H9 (cell line): ENCODE measurements at regions not wholly inside any gene's neighbourhood (a gene's known extent, or its start where the extent isn't known, plus 50 kb on each side); places are given as distances from the start of the nearest gene placed in this dataset.

Source experiments
- DNase-seq: peaks from one replicate; pipeline ENCODE4 v3.0.0-alpha.2; 2017
- H2AFZ ChIP-seq: one replicate; pipeline ENCODE4 v1.6.1; 2013; ENCODE audit warnings: mild to moderate bottlenecking, low read length, control low read depth, moderate library complexity
- H2AK5ac ChIP-seq: 2 replicates; pipeline ENCODE4 v1.6.1; 2013; ENCODE audit warnings: low read length, control low read depth, mixed read lengths; ENCODE audit not compliant: insufficient read length
- H2BK120ac ChIP-seq: one replicate; pipeline ENCODE4 v1.6.1; 2013; ENCODE audit warnings: low read depth, mild to moderate bottlenecking, low read length, control low read depth, inconsistent platforms; ENCODE audit not compliant: poor library complexity, severe bottlenecking
- H2BK12ac ChIP-seq: 2 replicates; pipeline ENCODE4 v1.6.1; 2013; ENCODE audit warnings: low read length, control low read depth, mixed read lengths, low read depth; ENCODE audit not compliant: insufficient read length
- H2BK15ac ChIP-seq: 2 replicates; pipeline ENCODE4 v1.6.1; 2013; ENCODE audit warnings: low read depth, low read length, control low read depth
- H2BK20ac ChIP-seq: one replicate; pipeline ENCODE4 v1.6.1; 2013; ENCODE audit warnings: low read depth, mild to moderate bottlenecking, low read length, control low read depth, inconsistent platforms; ENCODE audit not compliant: poor library complexity, severe bottlenecking
- H2BK5ac ChIP-seq: 2 replicates; pipeline ENCODE4 v1.6.1; 2013; ENCODE audit warnings: low read length, control low read depth, mixed read lengths; ENCODE audit not compliant: insufficient read length
- H3K14ac ChIP-seq: 2 replicates; pipeline ENCODE4 v1.6.1; 2013; ENCODE audit warnings: low read length, control low read depth; ENCODE audit not compliant: insufficient read depth
- H3K18ac ChIP-seq: 2 replicates; pipeline ENCODE4 v1.6.1; 2013; ENCODE audit warnings: low read depth, mild to moderate bottlenecking, mixed read lengths, low read length, control low read depth; ENCODE audit not compliant: insufficient read length
- H3K23ac ChIP-seq: 2 replicates; pipeline ENCODE4 v1.6.1; 2013; ENCODE audit warnings: low read length, control low read depth, mixed read lengths, low read depth; ENCODE audit not compliant: insufficient read length
- H3K23me2 ChIP-seq: 2 replicates; pipeline ENCODE4 v1.6.1; 2013; ENCODE audit warnings: low read depth, mild to moderate bottlenecking, mixed read lengths, low read length, control low read depth; ENCODE audit not compliant: insufficient read length, poor library complexity, severe bottlenecking
- H3K27ac ChIP-seq: 2 replicates; pipeline ENCODE4 v1.5.1; 2013; ENCODE audit warnings: low read length, control low read depth, mixed read lengths, low read depth; ENCODE audit not compliant: insufficient read length
- H3K27me3 ChIP-seq: 2 replicates; pipeline ENCODE4 v1.6.1; 2013; ENCODE audit warnings: low read length, control low read depth, inconsistent platforms; ENCODE audit not compliant: insufficient read depth
- H3K4ac ChIP-seq: 2 replicates; pipeline ENCODE4 v1.6.1; 2013; ENCODE audit warnings: low read depth, mild to moderate bottlenecking, control low read depth, inconsistent platforms, low read length, moderate library complexity
- H3K4me1 ChIP-seq: 2 replicates; pipeline ENCODE4 v1.6.1; 2013; ENCODE audit warnings: low read length, control low read depth, inconsistent platforms; ENCODE audit not compliant: insufficient read depth
- H3K4me2 ChIP-seq: 2 replicates; pipeline ENCODE4 v1.6.1; 2013; ENCODE audit warnings: low read length, control low read depth, mixed read lengths; ENCODE audit not compliant: insufficient read length, insufficient read depth
- H3K56ac ChIP-seq: 2 replicates; pipeline ENCODE4 v1.6.1; 2013; ENCODE audit warnings: low read depth, mild to moderate bottlenecking, mixed read lengths, low read length, control low read depth; ENCODE audit not compliant: insufficient read length
- H3K79me1 ChIP-seq: 2 replicates; pipeline ENCODE4 v1.6.1; 2013; ENCODE audit warnings: low read depth, mild to moderate bottlenecking, moderate library complexity, low read length, control low read depth, inconsistent platforms; ENCODE audit not compliant: insufficient read depth, poor library complexity, severe bottlenecking
- H3K79me2 ChIP-seq: 2 replicates; pipeline ENCODE4 v1.6.1; 2013; ENCODE audit warnings: low read length, control low read depth, inconsistent platforms; ENCODE audit not compliant: insufficient read depth
- H3K9ac ChIP-seq: 2 replicates; pipeline ENCODE4 v1.6.1; 2013; ENCODE audit warnings: low read length, control low read depth, mixed read lengths; ENCODE audit not compliant: insufficient read length; ENCODE audit errors: extremely low read depth
- H3K9me3 ChIP-seq: one replicate; pipeline ENCODE4 v1.6.1; 2013; ENCODE audit warnings: low read depth, low read length, inconsistent platforms; ENCODE audit not compliant: control insufficient read depth
- H3T11ph ChIP-seq: one replicate; pipeline ENCODE4 v1.6.1; 2013; ENCODE audit warnings: mild to moderate bottlenecking, low read length, control low read depth, inconsistent platforms
- H4K20me1 ChIP-seq: one replicate; pipeline ENCODE4 v1.6.1; 2013; ENCODE audit not compliant: control insufficient read depth, insufficient read length, insufficient read depth
- H4K5ac ChIP-seq: 2 replicates; pipeline ENCODE4 v1.6.1; 2013; ENCODE audit warnings: low read depth, mild to moderate bottlenecking, mixed read lengths, low read length, control low read depth; ENCODE audit not compliant: insufficient read length
- H4K8ac ChIP-seq: replicated peaks from 2 replicates; pipeline ENCODE4 v1.6.1; 2013; ENCODE audit warnings: low read length, control low read depth, mixed read lengths, low read depth; ENCODE audit not compliant: insufficient read length
- H4K91ac ChIP-seq: 2 replicates; pipeline ENCODE4 v1.6.1; 2013; ENCODE audit warnings: low read depth, mild to moderate bottlenecking, moderate library complexity, mixed read lengths, low read length, control low read depth; ENCODE audit not compliant: insufficient read length
- H3K27ac Mint-ChIP-seq, 3 experiments: 2 replicates in 2 of 3; 3 replicates in 1 of 3; pipeline ENCODE4 v1.8.0; 2020 to 2021; ENCODE audit warnings: mixed read lengths in 3 of 3, mild to moderate bottlenecking in 1 of 3, moderate library complexity in 1 of 3
- H3K27me3 Mint-ChIP-seq: 2 replicates; pipeline ENCODE4 v1.8.0; 2021; ENCODE audit warnings: low read depth, mild to moderate bottlenecking, moderate library complexity, mixed read lengths
- H3K36me3 Mint-ChIP-seq, 3 experiments: 2 replicates in 2 of 3; 3 replicates in 1 of 3; pipeline ENCODE4 v1.8.0; 2020 to 2021; ENCODE audit warnings: low read depth in 3 of 3, mixed read lengths in 3 of 3; ENCODE audit not compliant: insufficient read depth in 1 of 3
- H3K4me1 Mint-ChIP-seq, 2 experiments: 2 replicates each; pipeline ENCODE4 v1.8.0; 2020; ENCODE audit warnings: mixed read lengths in 2 of 2
- H3K4me3 Mint-ChIP-seq, 2 experiments: 2 replicates in 1 of 2; 3 replicates in 1 of 2; pipeline ENCODE4 v1.8.0; 2020 to 2021; ENCODE audit warnings: mild to moderate bottlenecking in 2 of 2, mixed read lengths in 2 of 2, moderate library complexity in 1 of 2
- H3K9me3 Mint-ChIP-seq, 2 experiments: 2 replicates in 1 of 2; 3 replicates in 1 of 2; pipeline ENCODE4 v1.8.0; 2020; ENCODE audit warnings: mild to moderate bottlenecking in 2 of 2, mixed read lengths in 2 of 2, moderate library complexity in 1 of 2
- CTCF ChIP-seq: fragments of 200-600 bp; sonication (generic); conservative IDR thresholded peaks from 3 replicates; pipeline ENCODE4 v1.8.0; 2021; ENCODE audit warnings: antibody characterized with exemption, mild to moderate bottlenecking
- WGBS: extraction: QIAGEN DNeasy Blood & Tissue Kit; methylation state at CpG from one replicate; pipeline ENCODE4 v1.1.7; 2013; ENCODE audit warnings: missing lambda C conversion rate, low lambda C conversion rate, mixed read lengths; ENCODE audit not compliant: insufficient read length; ENCODE audit errors: extremely low coverage; 5-methylcytosine and 5-hydroxymethylcytosine counted together

GRCh38 chr11:127656116-127656836 lies 655.7 kb upstream of the KIRREL3 start:
- Histone ChIP-seq H3K18ac (no peak overlapping the region), H2BK120ac (no peak overlapping the region), H3T11ph (no peak overlapping the region), H4K91ac (no peak overlapping the region), H3K14ac (no peak overlapping the region), H3K79me1 (no peaks in the 10 kb centered on the region), H3K79me2 (no peaks in the 10 kb centered on the region), H4K8ac (no peak overlapping the region), H3K9ac (no peak overlapping the region), H3K4me1 (no peaks in the 10 kb centered on the region; the same call in 1 of the 2 replicates), H2AK5ac (no peak overlapping the region), H3K4ac (no peak overlapping the region), H3K23ac (no peak overlapping the region), H2BK20ac (no peak overlapping the region), H3K9me3 (no peaks in the 10 kb centered on the region), H2BK5ac (no peak overlapping the region), H3K27me3 (no peaks in the 10 kb centered on the region), H2BK12ac (no peak overlapping the region), H4K5ac (no peak overlapping the region), H3K23me2 (no peaks in the 10 kb centered on the region), H2AFZ (no peak overlapping the region), H3K27ac (no peak overlapping the region), H3K56ac (no peak overlapping the region), H2BK15ac (no peak overlapping the region), H3K4me2 (no peak overlapping the region), H4K20me1 (no peaks in the 10 kb centered on the region)
- Mint-ChIP-seq H3K4me1 (peaks cover 5 to 8% of the 10 kb centered on the region in 2 experiments), H3K36me3 (peaks cover 0 to 3% (median 2%) of the 10 kb centered on the region in 3 experiments; a peak in 2 of 7 replicates), H3K27ac (peak overlapping the region in 1 of 3 experiments; percentile 49; a peak in 1 of 7 replicates), H3K27me3 (peaks cover 3% of the 10 kb centered on the region), H3K9me3 (peaks cover 4 to 5% of the 10 kb centered on the region in 2 experiments; a peak in 3 of 5 replicates), H3K4me3 (no peak overlapping the region)
- no peak for TF ChIP-seq CTCF
- no peak for DNase-seq
- WGBS = no CpG with 5 or more reads among the region's 6 CpGs
